Activated CD4-positive, alpha-beta T cell treated with anti-CD3 and anti-CD28 coated beads for 36 hours (primary cell): ENCODE measurements at regions not wholly inside any gene's neighbourhood (a gene's known extent, or its start where the extent isn't known, plus 50 kb on each side); places are given as distances from the start of the nearest gene placed in this dataset.
"Not testable (repeated sequence)": the region's sequence is repeated elsewhere in the genome, so short reads cannot be mapped to it uniquely, and the experiment has no call there.

Experiments used
- ATAC-seq: fragments of 200-7000 bp; cut with Tn5 transposase; one replicate; pipeline ENCODE4 v1.10.0; 2021; ENCODE audit warnings: mild to moderate bottlenecking, moderate library complexity
- CTCF ChIA-PET: fragments of 350-600 bp; sonication (Branson Sonifier 250); formaldehyde crosslinking; loops from one replicate; lab custom pipeline; 2021; ENCODE audit warnings: antibody characterized with exemption; lab: Charles Lee
- POLR2A ChIA-PET: fragments of 350-600 bp; sonication (Branson Sonifier 250); formaldehyde crosslinking; loops from one replicate; lab custom pipeline; 2021; ENCODE audit warnings: antibody characterized with exemption, inconsistent platforms; lab: Charles Lee
- DNase-seq: peaks from one replicate; pipeline ENCODE4 v3.0.0-alpha.2; 2020
- H3K27ac Mint-ChIP-seq: one replicate; pipeline ENCODE4 v1.8.0; 2021; ENCODE audit warnings: mixed read lengths
- H3K27me3 Mint-ChIP-seq: one replicate; pipeline ENCODE4 v1.8.0; 2021; ENCODE audit warnings: mixed read lengths
- H3K36me3 Mint-ChIP-seq: one replicate; pipeline ENCODE4 v1.8.0; 2021; ENCODE audit warnings: low read depth, mixed read lengths
- H3K4me1 Mint-ChIP-seq: one replicate; pipeline ENCODE4 v1.8.0; 2021; ENCODE audit warnings: mixed read lengths
- H3K4me3 Mint-ChIP-seq: one replicate; pipeline ENCODE4 v1.8.0; 2021; ENCODE audit warnings: mild to moderate bottlenecking, moderate library complexity, mixed read lengths
- H3K9me3 Mint-ChIP-seq: one replicate; pipeline ENCODE4 v1.8.0; 2021; ENCODE audit warnings: low read depth, mixed read lengths
- intact Hi-C, 2 experiments: fragments of 100-400 bp; cut with DNase I in 1 of 2; cut with micrococcal nuclease in 1 of 2; formaldehyde crosslinking; loops; one replicate each; pipeline versions ENCODE4 v1.14.2 to v1.15.1; 2022 to 2024; cut with DNase I, micrococcal nuclease

GRCh38 chrX:8025705-8026104 is 98.5 kb upstream of the PNPLA4 start:
- Mint-ChIP-seq H3K27me3 (no peaks in the 10 kb centered on the region), H3K4me1 (no peaks in the 10 kb centered on the region), H3K9me3 (no peaks in the 10 kb centered on the region), H3K36me3 (no peaks in the 10 kb centered on the region), H3K27ac (no peak overlapping the region), H3K4me3 (no peak overlapping the region)
- CTCF ChIA-PET: no interaction called here
- intact Hi-C loops: no loop called here
- no peak for DNase-seq
- POLR2A ChIA-PET: no interaction called here
- ATAC-seq: no peak

- Mint-ChIP-seq H3K27ac (no peak overlapping the region), H3K36me3 (no peaks in the 10 kb centered on the region), H3K9me3 (no peaks in the 10 kb centered on the region), H3K4me3 (no peak overlapping the region), H3K27me3 (no peaks in the 10 kb centered on the region), H3K4me1 (no peaks in the 10 kb centered on the region)
- no peak for ATAC-seq
- ChIA-PET POLR2A (no interaction called here), CTCF (no interaction called here)
- no peak for DNase-seq
- intact Hi-C loops: no loop called here
Measured at GRCh38 chrX:8018934-8019333, 91.7 kb upstream of the PNPLA4 start.

GRCh38 chrX:8010105-8010504 is 82.9 kb upstream of the PNPLA4 start:
- Mint-ChIP-seq H3K9me3 (no peaks in the 10 kb centered on the region), H3K27ac (no peak overlapping the region), H3K36me3 (no peaks in the 10 kb centered on the region), H3K4me3 (no peak overlapping the region), H3K4me1 (no peaks in the 10 kb centered on the region), H3K27me3 (no peaks in the 10 kb centered on the region)
- DNase-seq: no peak
- ATAC-seq: no peak
- intact Hi-C loops: no loop called here
- POLR2A ChIA-PET: no interaction called here
- CTCF ChIA-PET: no interaction called here

- intact Hi-C loops: no loop called here
- no peak overlapping the region for H3K27ac Mint-ChIP-seq
- no peaks in the 10 kb centered on the region for H3K4me1 Mint-ChIP-seq
- H3K4me3 Mint-ChIP-seq: no peak overlapping the region
- ChIA-PET CTCF (no interaction called here), POLR2A (no interaction called here)
- no peak for DNase-seq
- no peaks in the 10 kb centered on the region for H3K27me3 Mint-ChIP-seq
- ATAC-seq: no peak
- no peaks in the 10 kb centered on the region for H3K36me3 Mint-ChIP-seq
- H3K9me3 Mint-ChIP-seq: no peaks in the 10 kb centered on the region
Measured at GRCh38 chrX:8005678-8006347, 78.6 kb upstream of the PNPLA4 start.

- no peak overlapping the region for H3K4me3 Mint-ChIP-seq
- no peaks in the 10 kb centered on the region for H3K4me1 Mint-ChIP-seq
- H3K27ac Mint-ChIP-seq: no peak overlapping the region
- POLR2A ChIA-PET: no interaction called here
- CTCF ChIA-PET: no interaction called here
- no peaks in the 10 kb centered on the region for H3K27me3 Mint-ChIP-seq
- H3K36me3 Mint-ChIP-seq: no peaks in the 10 kb centered on the region
- ATAC-seq (no peak), DNase-seq (no peak)
- H3K9me3 Mint-ChIP-seq: no peaks in the 10 kb centered on the region
- intact Hi-C loops: no loop called here
Measured at GRCh38 chrX:8003147-8003883, 76.1 kb upstream of the PNPLA4 start.

- ATAC-seq: no peak
- Mint-ChIP-seq H3K27ac (no peak overlapping the region), H3K4me3 (no peak overlapping the region), H3K9me3 (no peaks in the 10 kb centered on the region), H3K4me1 (no peaks in the 10 kb centered on the region), H3K36me3 (no peaks in the 10 kb centered on the region), H3K27me3 (no peaks in the 10 kb centered on the region)
- ChIA-PET POLR2A (no interaction called here), CTCF (interaction anchor here (1.2 kb wide), 2 partner anchors 435 to 742 kb away, joined by 3 to 7 read pairs; no protein-coding TSS in a partner anchor)
- intact Hi-C loops: loop anchor here (1.0 to 2.0 kb wide), 2 partner anchors 741 to 742 kb away; no protein-coding TSS in a partner anchor
- DNase-seq: no peak
Measured at GRCh38 chrX:7996851-7997250, 69.6 kb upstream of the PNPLA4 start.

GRCh38 chrX:7996414-7996813 is 69.2 kb upstream of the PNPLA4 start:
- no peak for ATAC-seq
- peak; percentile 28 for DNase-seq
- CTCF ChIA-PET: interaction anchor here (1.2 kb wide), 2 partner anchors 436 to 743 kb away, joined by 3 to 7 read pairs; no protein-coding TSS in a partner anchor
- no peaks in the 10 kb centered on the region for H3K36me3 Mint-ChIP-seq
- no peak overlapping the region for H3K4me3 Mint-ChIP-seq
- no peaks in the 10 kb centered on the region for H3K27me3 Mint-ChIP-seq
- POLR2A ChIA-PET: no interaction called here
- H3K9me3 Mint-ChIP-seq: no peaks in the 10 kb centered on the region
- no peaks in the 10 kb centered on the region for H3K4me1 Mint-ChIP-seq
- no peak overlapping the region for H3K27ac Mint-ChIP-seq
- intact Hi-C loops: loop anchor here (1.0 to 2.0 kb wide), 2 partner anchors 742 kb away; no protein-coding TSS in a partner anchor

- no peak overlapping the region for H3K27ac Mint-ChIP-seq
- no peaks in the 10 kb centered on the region for H3K36me3 Mint-ChIP-seq
- intact Hi-C loops: no loop called here
- CTCF ChIA-PET: no interaction called here
- POLR2A ChIA-PET: no interaction called here
- H3K9me3 Mint-ChIP-seq: no peaks in the 10 kb centered on the region
- H3K4me3 Mint-ChIP-seq: no peak overlapping the region
- H3K4me1 Mint-ChIP-seq: no peaks in the 10 kb centered on the region
- DNase-seq: no peak
- no peaks in the 10 kb centered on the region for H3K27me3 Mint-ChIP-seq
- no peak for ATAC-seq
Measured at GRCh38 chrX:7993873-7994272, 66.7 kb upstream of the PNPLA4 start.

- POLR2A ChIA-PET, H3K27ac Mint-ChIP-seq, H3K4me3 Mint-ChIP-seq, H3K36me3 Mint-ChIP-seq, H3K27me3 Mint-ChIP-seq, intact Hi-C loops, H3K4me1 Mint-ChIP-seq, ATAC-seq, CTCF ChIA-PET, H3K9me3 Mint-ChIP-seq, DNase-seq: not testable (repeated sequence)
Measured at GRCh38 chrX:7988013-7988759, 61.0 kb upstream of the PNPLA4 start.

- Mint-ChIP-seq H3K9me3 (no peaks in the 10 kb centered on the region), H3K4me1 (no peaks in the 10 kb centered on the region), H3K36me3 (no peaks in the 10 kb centered on the region), H3K27ac (no peak overlapping the region), H3K27me3 (no peaks in the 10 kb centered on the region), H3K4me3 (no peak overlapping the region)
- POLR2A ChIA-PET: no interaction called here
- no peak for DNase-seq
- ATAC-seq: no peak
- CTCF ChIA-PET: no interaction called here
- intact Hi-C loops: no loop called here
Measured at GRCh38 chrX:7987160-7988012, 60.2 kb upstream of the PNPLA4 start.

- H3K27me3 Mint-ChIP-seq, DNase-seq, POLR2A ChIA-PET, H3K9me3 Mint-ChIP-seq, intact Hi-C loops, H3K4me1 Mint-ChIP-seq, H3K4me3 Mint-ChIP-seq, H3K36me3 Mint-ChIP-seq, CTCF ChIA-PET, ATAC-seq, H3K27ac Mint-ChIP-seq: not testable (repeated sequence)
Measured at GRCh38 chrX:7986738-7987137, 59.5 kb upstream of the PNPLA4 start.
